GM23248 (cell line): ENCODE measurements at regions not wholly inside any gene's neighbourhood (a gene's known extent, or its start where the extent isn't known, plus 50 kb on each side); places are given as distances from the start of the nearest gene placed in this dataset.

Experiments
- EZH2 ChIP-seq: fragments of 200-600 bp; sonication (generic); IDR thresholded peaks from 2 replicates; pipeline ENCODE4 v1.6.1; 2018; ENCODE audit warnings: antibody characterized with exemption, mild to moderate bottlenecking; ENCODE audit not compliant: insufficient read depth, poor library complexity, severe bottlenecking
- EZH2phosphoT487 ChIP-seq: fragments of 200-600 bp; sonication (generic); IDR thresholded peaks from 2 replicates; pipeline ENCODE4 v1.6.1; 2018; ENCODE audit warnings: antibody characterized with exemption, moderate library complexity, mild to moderate bottlenecking, low read depth; ENCODE audit not compliant: insufficient read depth

- TF ChIP-seq EZH2phosphoT487 (no peak), EZH2 (no peak)
These were observed 211.9 kb upstream of the KCNMB2 start for GRCh38 chr3:178324356-178324755.
